T47D (cell line): ENCODE measurements at regions not wholly inside any gene's neighbourhood (a gene's known extent, or its start where the extent isn't known, plus 50 kb on each side); places are given as distances from the start of the nearest gene placed in this dataset.

ENCODE experiments used
- DNase-seq, 2 experiments: peaks; one replicate each; pipeline versions ENCODE4 v3.0.0 to v3.0.0-alpha.2; 2011 to 2012; ENCODE audit warnings: low read depth in 1 of 2, low spot score in 1 of 2
- JUND ChIP-seq: IDR thresholded peaks from 2 replicates; pipeline ENCODE4 v1.6.1; 2012; ENCODE audit warnings: low read depth
- in situ Hi-C: cut with HindIII; loops from 2 replicates; pipeline ENCODE4 v1.10.0; 2016; ENCODE audit warnings: low sequenced_read_pairs, low pct_unique_long_range_greater_than_20kb

- in situ Hi-C loops = no loop called here
- no peak for DNase-seq
- no peak for TF ChIP-seq JUND
These were observed 536.5 kb upstream of the FZD8 start for GRCh38 chr10:36178616-36179015.

GRCh38 chr10:36177071-36177470, 535.0 kb upstream of the FZD8 start:
- no peak for DNase-seq
- in situ Hi-C loops = no loop called here
- TF ChIP-seq JUND = no peak

GRCh38 chr10:36175954-36176353, 533.9 kb upstream of the FZD8 start:
- no peak for DNase-seq

GRCh38 chr10:36173364-36173763, 531.3 kb upstream of the FZD8 start:
- no peak for TF ChIP-seq JUND
- DNase-seq = no peak
- in situ Hi-C loops = no loop called here

More at GRCh38 chr10:36175954-36176353, 533.9 kb upstream of the FZD8 start:
- no peak for TF ChIP-seq JUND
- in situ Hi-C loops = no loop called here

GRCh38 chr10:36171953-36172940, 530.2 kb upstream of the FZD8 start:
- TF ChIP-seq JUND = no peak
- in situ Hi-C loops = no loop called here
- no peak for DNase-seq

- in situ Hi-C loops = no loop called here
- TF ChIP-seq JUND = no peak
- DNase-seq = no peak
These were observed 529.5 kb upstream of the FZD8 start for GRCh38 chr10:36171556-36171952.

GRCh38 chr10:36170943-36171501, 528.9 kb upstream of the FZD8 start:
- no peak for TF ChIP-seq JUND
- in situ Hi-C loops = no loop called here

GRCh38 chr10:36170142-36170719, 528.1 kb upstream of the FZD8 start:
- in situ Hi-C loops = no loop called here
- TF ChIP-seq JUND = no peak

More at GRCh38 chr10:36170943-36171501, 528.9 kb upstream of the FZD8 start:
- no peak for DNase-seq

GRCh38 chr10:36168777-36169176, 526.7 kb upstream of the FZD8 start:
- in situ Hi-C loops = no loop called here
- TF ChIP-seq JUND = no peak
- no peak for DNase-seq

More at GRCh38 chr10:36170142-36170719, 528.1 kb upstream of the FZD8 start:
- DNase-seq = no peak

GRCh38 chr10:36164556-36165504, 522.7 kb upstream of the FZD8 start:
- no peak for TF ChIP-seq JUND
- in situ Hi-C loops = no loop called here
- DNase-seq = no peak

GRCh38 chr10:36163827-36164226, 521.7 kb upstream of the FZD8 start:
- TF ChIP-seq JUND = no peak
- no peak for DNase-seq
- in situ Hi-C loops = no loop called here

GRCh38 chr10:36157486-36157885, 515.4 kb upstream of the FZD8 start:
- in situ Hi-C loops = no loop called here
- no peak for TF ChIP-seq JUND
- DNase-seq = no peak
